HG02885 (cell line): ENCODE measurements at regions not wholly inside any gene's neighbourhood (a gene's known extent, or its start where the extent isn't known, plus 50 kb on each side); places are given as distances from the start of the nearest gene placed in this dataset.

ENCODE experiments used
- ATAC-seq: cut with Tn5 transposase; IDR thresholded peaks from one replicate; pipeline ENCODE4 v1.9.1; 2021; ENCODE audit warnings: mild to moderate bottlenecking; ENCODE audit not compliant: unreplicated experiment, poor library complexity

- no peak for ATAC-seq
Observed at GRCh38 chr16:13291591-13292333, 390.4 kb downstream of the SHISA9 start.

DNA sequence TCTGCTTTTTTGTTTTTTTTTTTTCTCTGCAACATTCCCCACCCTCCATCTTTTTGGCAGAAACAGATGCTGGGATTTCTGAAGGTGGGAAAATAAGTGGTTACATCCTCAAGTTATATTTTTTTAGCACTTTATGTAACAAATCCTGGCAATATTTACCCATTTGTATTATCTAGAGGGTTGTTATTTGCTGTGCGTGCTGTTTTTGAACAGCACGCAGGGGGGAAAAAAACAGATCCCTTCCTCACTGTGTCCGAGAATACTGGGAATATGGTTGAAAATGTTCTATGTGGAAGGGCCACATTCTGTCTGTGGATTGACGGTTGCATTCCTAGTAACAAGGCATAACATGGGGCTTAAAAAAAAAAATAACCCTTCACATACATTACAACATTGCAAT, 394.8 kb downstream of the SHISA9 start:
- ATAC-seq, result no peak

- no peak for ATAC-seq
Observed at GRCh38 chr16:13298666-13299065, 397.3 kb downstream of the SHISA9 start.

DNA sequence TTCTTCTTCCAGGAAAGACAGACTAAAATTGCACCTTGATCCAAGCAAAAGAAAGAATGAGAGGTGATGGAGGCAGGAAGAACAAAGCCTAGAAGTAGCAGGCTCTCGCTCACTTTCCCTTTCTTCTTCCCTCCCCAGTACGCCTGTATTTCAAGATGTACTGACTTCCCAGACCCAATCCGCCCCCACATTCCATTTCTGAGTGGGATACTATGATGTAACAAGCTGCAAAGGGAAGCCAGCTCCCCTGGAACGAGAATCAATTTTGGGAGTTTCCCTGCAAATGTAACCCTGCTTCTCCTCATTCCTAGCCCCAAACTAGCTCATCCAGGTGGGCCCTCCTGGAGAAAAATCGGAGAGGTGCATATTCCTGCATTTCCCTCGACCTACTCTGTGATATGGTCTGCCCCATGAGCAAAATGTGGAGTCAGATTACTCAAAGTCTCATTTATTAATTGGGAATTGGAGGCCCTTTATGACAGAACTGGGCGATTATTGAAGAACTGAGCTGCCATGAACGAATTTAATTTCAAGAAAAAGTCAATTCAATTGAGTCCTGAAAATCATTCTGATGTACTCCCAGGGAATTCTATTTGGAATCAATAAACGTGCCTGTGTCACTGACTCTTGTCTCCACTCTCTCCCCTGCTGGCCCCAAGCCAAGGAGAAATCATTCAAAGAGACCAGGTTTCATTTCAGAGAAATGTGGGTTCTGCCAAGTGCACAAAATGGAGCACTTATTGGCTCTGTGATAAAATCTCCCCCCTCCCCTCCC, 398.9 kb downstream of the SHISA9 start:
- no peak for ATAC-seq

DNA sequence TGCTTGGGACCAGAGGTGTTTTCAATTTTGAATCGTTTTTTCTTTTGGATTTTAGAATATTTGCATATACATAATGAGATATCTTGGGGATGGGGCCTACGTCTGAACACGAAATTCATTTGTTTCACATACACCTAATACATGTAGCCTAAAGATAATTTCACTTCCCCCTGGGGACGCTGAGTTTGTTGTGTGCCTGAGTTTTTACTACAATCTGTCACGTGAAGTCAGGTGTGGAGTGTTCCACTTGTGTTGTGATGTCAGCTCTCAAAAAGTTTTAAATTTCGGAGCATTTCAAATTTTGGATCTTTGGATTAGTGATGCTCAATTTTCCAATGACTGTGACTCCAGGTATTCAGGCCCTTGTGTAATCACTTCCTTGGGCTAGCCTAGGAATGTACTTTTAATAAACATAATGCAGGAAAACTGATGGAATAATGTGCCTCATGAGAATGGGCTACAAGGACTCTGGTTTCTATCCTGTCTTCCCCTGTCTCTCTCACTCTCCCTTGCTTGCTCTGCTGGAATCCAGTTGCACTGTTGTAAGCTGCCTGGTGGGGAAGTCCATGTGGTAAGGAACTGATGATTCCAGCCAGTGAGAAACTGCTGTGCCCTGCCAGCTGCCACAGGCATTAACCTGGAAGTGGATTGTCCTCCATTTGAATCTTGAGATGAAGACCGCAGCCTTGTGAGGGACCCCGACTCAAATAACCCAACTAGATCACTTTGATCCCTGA, 403.8 kb downstream of the SHISA9 start:
- ATAC-seq, result no peak

GRCh38 chr16:13306161-13306995, 405.0 kb downstream of the SHISA9 start:
- no peak for ATAC-seq

DNA sequence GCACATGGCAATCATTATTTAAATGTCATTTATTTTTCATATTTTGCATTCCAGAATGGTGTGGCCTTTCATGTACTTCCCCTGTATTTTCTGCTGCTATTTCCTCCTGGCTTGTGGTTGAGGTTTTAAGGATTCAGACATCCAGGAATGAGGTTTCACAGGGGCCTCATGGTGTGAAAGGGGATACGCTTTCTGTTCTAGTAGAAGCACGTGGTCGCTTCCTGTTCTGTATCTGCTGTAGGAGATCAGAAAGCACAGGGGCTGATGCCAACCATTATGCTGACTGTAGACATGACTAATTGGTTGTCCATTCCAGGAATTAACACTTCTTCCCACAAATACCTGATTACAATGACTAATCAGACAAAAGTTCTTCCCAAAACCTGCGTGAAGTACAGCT, 405.9 kb downstream of the SHISA9 start:
- no peak for ATAC-seq

GRCh38 chr16:13307851-13308250, 406.5 kb downstream of the SHISA9 start:
- ATAC-seq, result no peak

GRCh38 chr16:13312063-13312462, 410.7 kb downstream of the SHISA9 start:
- no peak for ATAC-seq

DNA sequence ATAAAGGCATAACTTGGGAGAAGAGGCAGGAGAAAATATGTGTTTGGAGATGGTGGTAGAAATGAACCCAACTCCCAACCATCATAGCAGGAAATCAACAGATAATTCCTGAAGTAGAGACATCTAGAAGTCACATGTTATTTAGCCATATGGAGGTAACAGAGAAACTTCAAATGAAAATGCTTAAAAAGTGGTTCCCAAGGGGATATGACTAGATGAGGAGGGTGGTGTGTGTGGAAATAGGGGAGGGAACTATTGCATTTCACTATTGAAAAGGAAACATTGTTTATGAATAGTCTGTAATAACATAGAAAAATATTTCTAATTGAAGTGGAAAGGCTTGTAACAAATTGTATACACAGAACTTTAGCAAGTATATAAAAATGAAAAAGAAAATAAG, 412.0 kb downstream of the SHISA9 start:
- no peak for ATAC-seq

GRCh38 chr16:13314633-13315032, 413.2 kb downstream of the SHISA9 start:
- no peak for ATAC-seq

- ATAC-seq, result no peak
Observed at GRCh38 chr16:13315642-13316427, 414.4 kb downstream of the SHISA9 start.

DNA sequence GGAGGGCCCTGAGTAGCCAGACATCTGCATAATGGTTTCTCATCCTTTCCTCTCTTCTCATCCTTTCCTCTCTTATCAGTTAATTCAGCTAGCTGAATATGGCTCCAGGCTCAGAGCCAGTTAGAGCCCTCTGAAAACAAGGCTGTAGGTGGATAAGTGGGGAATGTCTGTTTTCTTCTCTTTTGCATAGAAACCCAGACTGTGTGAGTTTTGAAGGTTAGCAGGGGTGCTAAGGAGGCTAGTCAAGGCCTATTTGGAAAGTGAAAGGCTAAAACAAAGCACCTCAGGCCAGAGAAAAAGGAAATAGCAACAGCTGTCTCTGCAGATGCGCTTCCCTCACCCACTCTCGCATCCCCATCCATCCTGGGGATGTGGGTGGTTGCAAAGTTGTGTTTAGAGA, 420.9 kb downstream of the SHISA9 start:
- no peak for ATAC-seq

DNA sequence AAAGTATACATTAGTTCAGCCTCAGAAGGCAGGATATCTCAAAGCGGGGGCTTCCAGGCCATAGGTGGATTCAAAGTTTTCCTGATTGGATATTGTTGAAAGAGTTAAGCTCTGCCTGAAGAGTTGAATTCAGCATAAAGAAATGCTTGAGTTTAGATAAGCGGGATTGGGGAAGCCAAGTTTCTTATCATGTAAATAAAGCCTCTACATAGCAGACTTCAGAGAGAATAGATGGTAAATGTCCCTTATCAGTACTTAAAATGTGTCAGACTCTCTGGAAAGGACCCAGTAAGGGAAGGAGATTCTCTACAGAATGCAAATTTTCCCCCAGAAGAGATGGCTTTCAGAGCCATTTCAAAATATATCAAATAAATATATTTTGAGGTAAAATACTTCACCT, 423.5 kb downstream of the SHISA9 start:
- no peak for ATAC-seq

DNA sequence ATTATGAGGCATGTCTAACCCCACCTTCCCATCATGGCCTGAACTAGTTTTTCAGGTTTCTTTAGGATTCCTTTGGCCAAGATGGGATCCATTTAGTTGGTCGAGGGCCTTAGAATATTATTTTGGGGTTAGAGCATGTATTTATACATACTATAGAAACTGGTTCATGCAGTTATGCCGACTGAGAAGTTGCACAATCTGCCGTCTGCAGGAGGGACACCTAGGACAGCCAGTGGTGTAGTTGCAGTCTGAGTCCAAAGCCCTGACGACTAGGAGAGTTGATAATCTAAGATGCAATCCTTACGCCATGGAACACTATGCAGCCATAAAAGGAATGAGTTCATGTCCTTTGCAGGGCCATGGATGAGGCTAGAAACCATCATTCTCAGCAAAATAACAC, 424.0 kb downstream of the SHISA9 start:
- ATAC-seq, result no peak

GRCh38 chr16:13331918-13332317, 430.5 kb downstream of the SHISA9 start:
- no peak for ATAC-seq

- ATAC-seq, result no peak
Observed at GRCh38 chr16:13332713-13333255, 431.4 kb downstream of the SHISA9 start.

DNA sequence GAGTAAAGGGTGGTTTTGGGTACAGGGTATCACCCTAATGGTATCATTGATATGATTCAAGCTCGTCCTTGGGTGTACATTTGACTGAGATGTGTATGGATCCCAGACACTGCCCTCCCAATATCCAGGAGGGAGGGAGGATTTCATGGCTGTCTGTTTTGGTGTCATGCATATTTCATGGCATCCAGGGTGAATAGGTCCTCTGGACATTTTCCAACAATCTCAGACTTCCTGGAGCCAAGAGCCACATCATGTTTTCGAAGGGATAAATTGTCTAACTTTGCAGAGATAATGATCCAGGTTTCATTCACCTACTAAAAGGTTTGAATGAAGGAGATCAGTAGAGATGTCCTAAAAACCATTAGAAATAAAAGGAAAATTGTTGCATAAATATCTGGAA, 431.9 kb downstream of the SHISA9 start:
- ATAC-seq, result no peak

GRCh38 chr16:13335879-13336278, 434.5 kb downstream of the SHISA9 start:
- no peak for ATAC-seq
